Chondrocyte (in vitro differentiated cells): ENCODE measurements at regions not wholly inside any gene's neighbourhood (a gene's known extent, or its start where the extent isn't known, plus 50 kb on each side); places are given as distances from the start of the nearest gene placed in this dataset.

Source experiments
- DNase-seq: peaks from one replicate; pipeline ENCODE4 v3.0.0; 2021; ENCODE audit warnings: mixed read lengths, low spot score
- H3K27ac Mint-ChIP-seq: one replicate; pipeline ENCODE4 v1.8.0; 2021; ENCODE audit warnings: mild to moderate bottlenecking, moderate library complexity, mixed read lengths; ENCODE audit not compliant: unreplicated experiment
- H3K27me3 Mint-ChIP-seq: 2 replicates; pipeline ENCODE4 v1.8.0; 2021; ENCODE audit warnings: low read depth, mixed read lengths
- H3K36me3 Mint-ChIP-seq: 2 replicates; pipeline ENCODE4 v1.8.0; 2021; ENCODE audit warnings: low read depth, mixed read lengths
- H3K4me1 Mint-ChIP-seq: 2 replicates; pipeline ENCODE4 v1.8.0; 2021; ENCODE audit warnings: low read depth, mild to moderate bottlenecking, mixed read lengths
- H3K4me3 Mint-ChIP-seq: one replicate; pipeline ENCODE4 v1.8.0; 2021; ENCODE audit warnings: mild to moderate bottlenecking, moderate library complexity, mixed read lengths; ENCODE audit not compliant: unreplicated experiment
- H3K9me3 Mint-ChIP-seq: 2 replicates; pipeline ENCODE4 v1.8.0; 2021; ENCODE audit warnings: low read depth, mixed read lengths
- TF ChIP-seq, protein P1 (sequence below): fragments of 200-600 bp; sonication (generic); IDR thresholded peaks from 2 replicates; pipeline ENCODE4 v1.5.0; 2021; ENCODE audit warnings: antibody characterized with exemption, mild to moderate bottlenecking, moderate library complexity

GRCh38 chr4:149218672-149219071 lies 597.0 kb downstream of the IQCM start:
- Mint-ChIP-seq H3K4me1 (no peaks in the 10 kb centered on the region), H3K36me3 (no peaks in the 10 kb centered on the region), H3K9me3 (peaks cover 39% of the 10 kb centered on the region), H3K27ac (no peak overlapping the region), H3K4me3 (no peak overlapping the region), H3K27me3 (no peaks in the 10 kb centered on the region)
- TF ChIP-seq, protein P1, sequence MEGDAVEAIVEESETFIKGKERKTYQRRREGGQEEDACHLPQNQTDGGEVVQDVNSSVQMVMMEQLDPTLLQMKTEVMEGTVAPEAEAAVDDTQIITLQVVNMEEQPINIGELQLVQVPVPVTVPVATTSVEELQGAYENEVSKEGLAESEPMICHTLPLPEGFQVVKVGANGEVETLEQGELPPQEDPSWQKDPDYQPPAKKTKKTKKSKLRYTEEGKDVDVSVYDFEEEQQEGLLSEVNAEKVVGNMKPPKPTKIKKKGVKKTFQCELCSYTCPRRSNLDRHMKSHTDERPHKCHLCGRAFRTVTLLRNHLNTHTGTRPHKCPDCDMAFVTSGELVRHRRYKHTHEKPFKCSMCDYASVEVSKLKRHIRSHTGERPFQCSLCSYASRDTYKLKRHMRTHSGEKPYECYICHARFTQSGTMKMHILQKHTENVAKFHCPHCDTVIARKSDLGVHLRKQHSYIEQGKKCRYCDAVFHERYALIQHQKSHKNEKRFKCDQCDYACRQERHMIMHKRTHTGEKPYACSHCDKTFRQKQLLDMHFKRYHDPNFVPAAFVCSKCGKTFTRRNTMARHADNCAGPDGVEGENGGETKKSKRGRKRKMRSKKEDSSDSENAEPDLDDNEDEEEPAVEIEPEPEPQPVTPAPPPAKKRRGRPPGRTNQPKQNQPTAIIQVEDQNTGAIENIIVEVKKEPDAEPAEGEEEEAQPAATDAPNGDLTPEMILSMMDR, result no peak
- no peak for DNase-seq

GRCh38 chr4:149214301-149214700 lies 601.3 kb downstream of the IQCM start:
- peaks cover 7% of the 10 kb centered on the region for H3K9me3 Mint-ChIP-seq
- H3K4me3 Mint-ChIP-seq, result no peak overlapping the region
- no peak for DNase-seq
- TF ChIP-seq, protein P1, result no peak
- H3K36me3 Mint-ChIP-seq, result no peaks in the 10 kb centered on the region
- H3K27me3 Mint-ChIP-seq, result peaks cover 1% of the 10 kb centered on the region
- no peak overlapping the region for H3K27ac Mint-ChIP-seq
- H3K4me1 Mint-ChIP-seq, result no peaks in the 10 kb centered on the region

DNA sequence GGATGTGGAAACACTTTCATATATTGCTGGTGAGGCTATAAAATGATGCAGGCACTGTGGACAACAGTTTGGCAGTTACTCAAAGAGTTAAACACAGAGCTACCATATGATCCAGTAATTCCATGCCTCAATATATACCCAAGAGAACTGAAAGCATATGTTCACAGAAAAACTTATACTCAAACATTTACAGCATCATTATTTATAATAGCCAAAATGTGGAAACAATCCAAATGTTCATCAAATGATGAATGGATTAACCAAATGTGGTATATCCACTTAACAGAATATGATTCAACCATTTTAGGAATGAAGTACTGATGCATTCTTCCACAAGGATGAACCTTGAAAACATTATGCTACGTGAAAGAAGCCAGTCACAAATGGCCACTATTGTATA lies 603.8 kb downstream of the IQCM start:
- no peak for DNase-seq
- H3K9me3 Mint-ChIP-seq, result peaks cover 4% of the 10 kb centered on the region

GRCh38 chr4:149203256-149204001 lies 612.2 kb downstream of the IQCM start:
- no peak for DNase-seq
- H3K27ac Mint-ChIP-seq, result no peak overlapping the region
- peaks cover 16% of the 10 kb centered on the region for H3K27me3 Mint-ChIP-seq
- TF ChIP-seq, protein P1, result no peak
- no peak overlapping the region for H3K4me3 Mint-ChIP-seq
- H3K36me3 Mint-ChIP-seq, result no peaks in the 10 kb centered on the region
- no peaks in the 10 kb centered on the region for H3K4me1 Mint-ChIP-seq
- no peaks in the 10 kb centered on the region for H3K9me3 Mint-ChIP-seq

More for the DNA sequence above, 603.8 kb downstream of the IQCM start:
- no peaks in the 10 kb centered on the region for H3K4me1 Mint-ChIP-seq
- TF ChIP-seq, protein P1, result no peak
- H3K36me3 Mint-ChIP-seq, result no peaks in the 10 kb centered on the region
- no peak overlapping the region for H3K27ac Mint-ChIP-seq
- H3K4me3 Mint-ChIP-seq, result no peak overlapping the region
- peaks cover 1% of the 10 kb centered on the region for H3K27me3 Mint-ChIP-seq

- DNase-seq, result no peak
- TF ChIP-seq, protein P1, result no peak
- Mint-ChIP-seq H3K4me3 (no peak overlapping the region), H3K27ac (no peak overlapping the region), H3K27me3 (peaks cover 20% of the 10 kb centered on the region), H3K9me3 (no peaks in the 10 kb centered on the region), H3K36me3 (no peaks in the 10 kb centered on the region), H3K4me1 (no peaks in the 10 kb centered on the region)
Observed at GRCh38 chr4:149202117-149202516, 613.5 kb downstream of the IQCM start.
